Neural cell (in vitro differentiated cells): ENCODE measurements at regions not wholly inside any gene's neighbourhood (a gene's known extent, or its start where the extent isn't known, plus 50 kb on each side); places are given as distances from the start of the nearest gene placed in this dataset.

Experiments
- EP300 ChIP-seq: fragments of 450-650 bp; conservative IDR thresholded peaks from 2 replicates; pipeline ENCODE4 v1.6.1; 2014; ENCODE audit warnings: antibody characterized with exemption, mild to moderate bottlenecking, moderate library complexity; ENCODE audit not compliant: poor library complexity, severe bottlenecking
- TF ChIP-seq, protein P1 (sequence below): fragments of 450-650 bp; IDR thresholded peaks from 2 replicates; pipeline ENCODE4 v1.5.1; 2014; ENCODE audit warnings: antibody characterized with exemption, mild to moderate bottlenecking, moderate library complexity; ENCODE audit not compliant: poor library complexity, severe bottlenecking

DNA sequence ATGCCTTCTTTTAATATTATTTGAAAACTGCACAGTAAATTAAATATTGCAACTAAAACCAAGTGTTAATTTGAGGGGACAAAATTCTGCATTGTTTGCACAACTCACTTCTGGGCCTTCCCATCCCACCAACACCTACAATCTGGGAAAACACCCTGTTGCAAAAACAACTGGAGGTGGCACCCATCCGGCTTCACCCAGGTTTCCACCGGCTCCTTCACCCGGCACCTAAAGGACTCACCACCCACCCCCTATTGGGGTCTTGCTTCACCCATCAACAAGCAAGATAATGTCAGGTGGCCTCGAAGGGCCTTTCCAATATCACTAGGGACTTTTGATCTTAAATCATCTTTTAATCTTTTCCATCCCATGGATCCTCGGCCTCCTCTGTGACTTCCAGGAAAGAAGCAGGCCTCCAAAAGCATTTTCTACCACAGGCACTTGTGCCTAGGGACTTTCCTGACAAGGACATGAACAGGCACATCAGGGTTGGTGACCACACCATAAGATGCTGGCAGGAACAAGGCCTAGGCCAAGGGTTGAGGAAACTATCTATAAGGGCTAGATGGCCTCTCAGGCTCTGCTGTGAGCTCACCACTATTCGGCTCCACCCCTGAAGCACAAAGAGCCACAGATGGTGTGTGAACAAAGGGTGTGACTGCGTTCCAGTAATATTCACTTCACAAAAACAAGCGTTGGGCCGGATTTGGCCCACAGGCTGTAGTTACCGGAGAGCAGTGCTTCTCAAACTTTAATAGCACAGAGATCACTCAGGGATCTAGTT is 205.1 kb downstream of the AUH start:
- no peak for TF ChIP-seq EP300
- TF ChIP-seq, protein P1, sequence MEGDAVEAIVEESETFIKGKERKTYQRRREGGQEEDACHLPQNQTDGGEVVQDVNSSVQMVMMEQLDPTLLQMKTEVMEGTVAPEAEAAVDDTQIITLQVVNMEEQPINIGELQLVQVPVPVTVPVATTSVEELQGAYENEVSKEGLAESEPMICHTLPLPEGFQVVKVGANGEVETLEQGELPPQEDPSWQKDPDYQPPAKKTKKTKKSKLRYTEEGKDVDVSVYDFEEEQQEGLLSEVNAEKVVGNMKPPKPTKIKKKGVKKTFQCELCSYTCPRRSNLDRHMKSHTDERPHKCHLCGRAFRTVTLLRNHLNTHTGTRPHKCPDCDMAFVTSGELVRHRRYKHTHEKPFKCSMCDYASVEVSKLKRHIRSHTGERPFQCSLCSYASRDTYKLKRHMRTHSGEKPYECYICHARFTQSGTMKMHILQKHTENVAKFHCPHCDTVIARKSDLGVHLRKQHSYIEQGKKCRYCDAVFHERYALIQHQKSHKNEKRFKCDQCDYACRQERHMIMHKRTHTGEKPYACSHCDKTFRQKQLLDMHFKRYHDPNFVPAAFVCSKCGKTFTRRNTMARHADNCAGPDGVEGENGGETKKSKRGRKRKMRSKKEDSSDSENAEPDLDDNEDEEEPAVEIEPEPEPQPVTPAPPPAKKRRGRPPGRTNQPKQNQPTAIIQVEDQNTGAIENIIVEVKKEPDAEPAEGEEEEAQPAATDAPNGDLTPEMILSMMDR: no peak
